ENCODE measurements at regions not wholly inside any gene's neighbourhood (a gene's known extent, or its start where the extent isn't known, plus 50 kb on each side); places are given as distances from the start of the nearest gene placed in this dataset.

GRCh38 chr7:46571996-46572395 is 650.9 kb upstream of the IGFBP3 start:
- H3K4me3 ChIP-seq = no peak overlapping the region
- no peaks in the 10 kb centered on the region for H3K27me3 ChIP-seq
- no peaks in the 10 kb centered on the region for H3K9me3 ChIP-seq
- H3K27ac ChIP-seq = no peak overlapping the region
- no peak for TF ChIP-seq CTCF (IDR thresholded peaks at IDR 0.05)
- no peak for TF ChIP-seq POLR2A (IDR thresholded peaks at IDR 0.05)
- no peaks in the 10 kb centered on the region for H3K4me1 ChIP-seq
- no peaks in the 10 kb centered on the region for H3K36me3 ChIP-seq
- no peak for DNase-seq
- intact Hi-C loops (cut with DNase I; ENCODE audit: low total_unique reads) = no loop called here

- no peaks in the 10 kb centered on the region for H3K36me3 ChIP-seq
- no peak overlapping the region for H3K27ac ChIP-seq
- intact Hi-C loops (cut with DNase I; ENCODE audit: low total_unique reads) = no loop called here
- no peak for TF ChIP-seq POLR2A (IDR thresholded peaks at IDR 0.05)
- no peak for TF ChIP-seq CTCF (IDR thresholded peaks at IDR 0.05)
- no peak overlapping the region for H3K4me3 ChIP-seq
- no peaks in the 10 kb centered on the region for H3K9me3 ChIP-seq
- DNase-seq = no peak
- H3K4me1 ChIP-seq = no peaks in the 10 kb centered on the region
- no peaks in the 10 kb centered on the region for H3K27me3 ChIP-seq
Observed at GRCh38 chr7:46569133-46569465, 648.0 kb upstream of the IGFBP3 start.

GRCh38 chr7:46568420-46569132 is 647.5 kb upstream of the IGFBP3 start:
- intact Hi-C loops (cut with DNase I; ENCODE audit: low total_unique reads) = no loop called here
- Histone ChIP-seq H3K36me3 (no peaks in the 10 kb centered on the region), H3K27ac (no peak overlapping the region), H3K27me3 (no peaks in the 10 kb centered on the region), H3K4me1 (no peaks in the 10 kb centered on the region), H3K9me3 (no peaks in the 10 kb centered on the region), H3K4me3 (no peak overlapping the region)
- DNase-seq = no peak
- TF ChIP-seq POLR2A (IDR thresholded peaks at IDR 0.05) (no peak), CTCF (IDR thresholded peaks at IDR 0.05) (no peak)

- intact Hi-C loops (cut with DNase I; ENCODE audit: low total_unique reads) = no loop called here
- no peak for DNase-seq
- Histone ChIP-seq H3K4me3 (no peak overlapping the region), H3K4me1 (no peaks in the 10 kb centered on the region), H3K36me3 (no peaks in the 10 kb centered on the region), H3K27ac (no peak overlapping the region), H3K27me3 (no peaks in the 10 kb centered on the region), H3K9me3 (no peaks in the 10 kb centered on the region)
- TF ChIP-seq CTCF (IDR thresholded peaks at IDR 0.05) (no peak), POLR2A (IDR thresholded peaks at IDR 0.05) (no peak)
Observed at GRCh38 chr7:46567858-46568257, 646.8 kb upstream of the IGFBP3 start.

GRCh38 chr7:46566097-46566774 is 645.2 kb upstream of the IGFBP3 start:
- no peaks in the 10 kb centered on the region for H3K36me3 ChIP-seq
- no peaks in the 10 kb centered on the region for H3K4me1 ChIP-seq
- no peak for DNase-seq
- H3K27ac ChIP-seq = no peak overlapping the region
- no peaks in the 10 kb centered on the region for H3K9me3 ChIP-seq
- no peaks in the 10 kb centered on the region for H3K27me3 ChIP-seq
- intact Hi-C loops (cut with DNase I; ENCODE audit: low total_unique reads) = no loop called here
- H3K4me3 ChIP-seq = no peak overlapping the region
- TF ChIP-seq CTCF (IDR thresholded peaks at IDR 0.05) = no peak
- no peak for TF ChIP-seq POLR2A (IDR thresholded peaks at IDR 0.05)
